Endothelial cell of umbilical vein (primary cell): ENCODE measurements at regions not wholly inside any gene's neighbourhood (a gene's known extent, or its start where the extent isn't known, plus 50 kb on each side); places are given as distances from the start of the nearest gene placed in this dataset.

Experiments
- CTCF ChIP-seq, 2 donors: IDR thresholded peaks; 1 replicate in 1 of 2; 2 replicates in 1 of 2; pipeline ENCODE4 v1.5.1; 2011; ENCODE audit warnings: low read length in 2 of 2, mild to moderate bottlenecking in 2 of 2, moderate library complexity in 2 of 2, control low read depth in 1 of 2, inconsistent platforms in 1 of 2, low read depth in 1 of 2; ENCODE audit not compliant: insufficient read depth in 1 of 2; ENCODE audit errors: extremely low read depth in 1 of 2
- EZH2 ChIP-seq: IDR thresholded peaks from 2 replicates; pipeline ENCODE4 v1.6.1; 2012; ENCODE audit warnings: borderline replicate concordance, low read depth, mild to moderate bottlenecking, moderate library complexity, low read length, inconsistent platforms; ENCODE audit not compliant: severe bottlenecking
- POLR2AphosphoS5 ChIP-seq: IDR thresholded peaks from 2 replicates; pipeline ENCODE4 v1.6.1; 2012; ENCODE audit warnings: low read depth, mild to moderate bottlenecking, control low read depth, low read length, moderate library complexity; ENCODE audit not compliant: insufficient read depth

GRCh38 chr16:60438894-60439293, 1597.3 kb downstream of the CDH8 start:
- no peak for TF ChIP-seq EZH2
- no peak for TF ChIP-seq CTCF (IDR thresholded peaks at IDR 0.05; ENCODE audit: extremely low read depth in 1 of 2, insufficient read depth in 1 of 2, low read depth in 1 of 2, low read length in 2 of 2)
- no peak for TF ChIP-seq POLR2AphosphoS5
